Thoracic aorta (tissue), 2 donors: ENCODE measurements at regions not wholly inside any gene's neighbourhood (a gene's known extent, or its start where the extent isn't known, plus 50 kb on each side); places are given as distances from the start of the nearest gene placed in this dataset.
"Not testable (repeated sequence)": the region's sequence is repeated elsewhere in the genome, so short reads cannot be mapped to it uniquely, and the experiment has no call there.

Experiments
- ATAC-seq: fragments of 150-250 bp; one replicate; pipeline ENCODE4 v1.8.0; 2017; ENCODE audit warnings: low read depth; ENCODE audit not compliant: insufficient number of reproducible peaks, low FRiP score
- DNase-seq: peaks from one replicate; pipeline ENCODE4 v3.0.0-alpha.2; 2020; ENCODE audit warnings: low spot score
- H3K27ac ChIP-seq, 2 donors: fragments of 200-600 bp; sonication (generic); 1 replicate in 1 of 2; 2 replicates in 1 of 2; pipeline ENCODE4 v1.5.1; 2016; ENCODE audit warnings: mild to moderate bottlenecking in 2 of 2, moderate library complexity in 2 of 2
- H3K27me3 ChIP-seq: fragments of 200-600 bp; sonication (generic); replicated peaks from 2 replicates; pipeline ENCODE4 v1.6.0; 2016; ENCODE audit warnings: mild to moderate bottlenecking; ENCODE audit not compliant: insufficient read depth
- H3K36me3 ChIP-seq: fragments of 200-600 bp; sonication (generic); one replicate; pipeline ENCODE4 v1.5.1; 2016
- H3K4me1 ChIP-seq, 2 donors: fragments of 200-600 bp; sonication (generic); 1 replicate in 1 of 2; 2 replicates in 1 of 2; pipeline versions ENCODE4 v1.5.1 to v1.6.0; 2016; ENCODE audit warnings: low read depth in 2 of 2, mild to moderate bottlenecking in 1 of 2; ENCODE audit not compliant: control insufficient read depth in 1 of 2
- H3K4me3 ChIP-seq: fragments of 200-600 bp; sonication (generic); 2 replicates; pipeline ENCODE4 v1.5.1; 2016; ENCODE audit warnings: mild to moderate bottlenecking
- H3K9me3 ChIP-seq: fragments of 200-600 bp; sonication (generic); 2 replicates; pipeline ENCODE4 v1.5.1; 2016

GRCh38 chr2:111291566-111291965 is 170.9 kb downstream of the BCL2L11 start:
- H3K27ac ChIP-seq, H3K4me3 ChIP-seq, ATAC-seq, H3K9me3 ChIP-seq, H3K36me3 ChIP-seq, DNase-seq, H3K4me1 ChIP-seq, H3K27me3 ChIP-seq: not testable (repeated sequence)

GRCh38 chr2:111292232-111292968 is 171.7 kb downstream of the BCL2L11 start:
- H3K4me3 ChIP-seq, H3K27me3 ChIP-seq, ATAC-seq, H3K9me3 ChIP-seq, H3K4me1 ChIP-seq, DNase-seq, H3K27ac ChIP-seq, H3K36me3 ChIP-seq: not testable (repeated sequence)

- H3K9me3 ChIP-seq, ATAC-seq, DNase-seq, H3K4me3 ChIP-seq, H3K4me1 ChIP-seq, H3K27ac ChIP-seq, H3K27me3 ChIP-seq, H3K36me3 ChIP-seq: not testable (repeated sequence)
Measured at GRCh38 chr2:111294699-111295098, 174.0 kb downstream of the BCL2L11 start.

- not testable (repeated sequence) for H3K9me3 ChIP-seq, H3K4me1 ChIP-seq
Measured at GRCh38 chr2:111296122-111296804, 175.5 kb downstream of the BCL2L11 start.

GRCh38 chr2:111297128-111297527 is 176.4 kb downstream of the BCL2L11 start:
- not testable (repeated sequence) for H3K36me3 ChIP-seq, H3K4me3 ChIP-seq, H3K27ac ChIP-seq, ATAC-seq, DNase-seq, H3K27me3 ChIP-seq, H3K4me1 ChIP-seq, H3K9me3 ChIP-seq

More at GRCh38 chr2:111296122-111296804, 175.5 kb downstream of the BCL2L11 start:
- not testable (repeated sequence) for H3K36me3 ChIP-seq, H3K27ac ChIP-seq, DNase-seq, H3K27me3 ChIP-seq, ATAC-seq, H3K4me3 ChIP-seq

GRCh38 chr2:111298927-111299326 is 178.2 kb downstream of the BCL2L11 start:
- H3K27ac ChIP-seq, H3K36me3 ChIP-seq, H3K27me3 ChIP-seq, H3K9me3 ChIP-seq, ATAC-seq, DNase-seq, H3K4me1 ChIP-seq, H3K4me3 ChIP-seq: not testable (repeated sequence)

- H3K9me3 ChIP-seq, ATAC-seq, DNase-seq, H3K4me3 ChIP-seq, H3K36me3 ChIP-seq, H3K4me1 ChIP-seq, H3K27ac ChIP-seq, H3K27me3 ChIP-seq: not testable (repeated sequence)
Measured at GRCh38 chr2:111299635-111300034, 178.9 kb downstream of the BCL2L11 start.

GRCh38 chr2:111301677-111302076 is 181.0 kb downstream of the BCL2L11 start:
- not testable (repeated sequence) for H3K27ac ChIP-seq, ATAC-seq

GRCh38 chr2:111302397-111303218 is 181.9 kb downstream of the BCL2L11 start:
- not testable (repeated sequence) for H3K27me3 ChIP-seq, DNase-seq, H3K9me3 ChIP-seq, H3K4me1 ChIP-seq, H3K36me3 ChIP-seq, ATAC-seq, H3K27ac ChIP-seq, H3K4me3 ChIP-seq

More at GRCh38 chr2:111301677-111302076, 181.0 kb downstream of the BCL2L11 start:
- H3K4me1 ChIP-seq, DNase-seq, H3K4me3 ChIP-seq, H3K36me3 ChIP-seq, H3K27me3 ChIP-seq, H3K9me3 ChIP-seq: not testable (repeated sequence)

GRCh38 chr2:111307302-111307701 is 186.6 kb downstream of the BCL2L11 start:
- ATAC-seq, H3K9me3 ChIP-seq, DNase-seq, H3K4me1 ChIP-seq, H3K27me3 ChIP-seq, H3K4me3 ChIP-seq, H3K27ac ChIP-seq, H3K36me3 ChIP-seq: not testable (repeated sequence)

- not testable (repeated sequence) for H3K36me3 ChIP-seq, H3K4me1 ChIP-seq, DNase-seq, H3K27me3 ChIP-seq, H3K4me3 ChIP-seq, ATAC-seq, H3K27ac ChIP-seq, H3K9me3 ChIP-seq
Measured at GRCh38 chr2:111309231-111310075, 188.7 kb downstream of the BCL2L11 start.
